B cell (primary cell): ENCODE measurements at regions not wholly inside any gene's neighbourhood (a gene's known extent, or its start where the extent isn't known, plus 50 kb on each side); places are given as distances from the start of the nearest gene placed in this dataset.
"Not testable (repeated sequence)": the region's sequence is repeated elsewhere in the genome, so short reads cannot be mapped to it uniquely, and the experiment has no call there.

Experiments
- ATAC-seq: fragments of 200-7000 bp; cut with Tn5 transposase; one replicate; pipeline ENCODE4 v1.10.0; 2021; ENCODE audit warnings: low read depth, mild to moderate bottlenecking, moderate number of reproducible peaks, moderate library complexity
- CTCF ChIA-PET: fragments of 350-600 bp; sonication (Branson Sonifier 250); formaldehyde crosslinking; loops from one replicate; lab custom pipeline; 2021; ENCODE audit warnings: antibody characterized with exemption, inconsistent platforms; lab: Charles Lee
- POLR2A ChIA-PET: fragments of 350-600 bp; sonication (Branson Sonifier 250); formaldehyde crosslinking; loops from one replicate; lab custom pipeline; 2021; ENCODE audit warnings: antibody characterized with exemption; lab: Charles Lee
- DNase-seq: peaks from one replicate; pipeline ENCODE4 v3.0.0; 2013
- H2AFZ ChIP-seq: 2 replicates; pipeline ENCODE4 v1.6.1; 2012; ENCODE audit warnings: mild to moderate bottlenecking, low read depth, low read length; ENCODE audit not compliant: insufficient read depth, poor library complexity, severe bottlenecking
- H3K27ac ChIP-seq, 2 donors: 1 replicate in 1 of 2; 2 replicates in 1 of 2; pipeline ENCODE4 v1.5.1; 2012 to 2013; ENCODE audit warnings: low read length in 2 of 2, mild to moderate bottlenecking in 2 of 2, moderate library complexity in 1 of 2
- H3K27me3 ChIP-seq, 4 experiments: fragments of 200-600 bp in 1 of 4; sonication (generic) in 1 of 4; replicated peaks in 1 of 4; 1 replicate in 2 of 4; 2 replicates in 2 of 4; pipeline versions ENCODE4 v1.6.1 to v1.7.0; 2013 to 2016; ENCODE audit warnings: low read length in 3 of 4, mild to moderate bottlenecking in 2 of 4, mixed read lengths in 1 of 4, moderate library complexity in 1 of 4; ENCODE audit not compliant: insufficient read depth in 4 of 4, control insufficient read depth in 3 of 4; ENCODE audit errors: control extremely low read depth in 1 of 4
- H3K36me3 ChIP-seq, 2 experiments: replicated peaks in 1 of 2; 1 replicate in 1 of 2; 2 replicates in 1 of 2; pipeline versions ENCODE4 v1.6.1 to v1.7.1; 2013; ENCODE audit warnings: low read length in 1 of 2; ENCODE audit not compliant: insufficient read depth in 2 of 2, control insufficient read depth in 1 of 2; ENCODE audit errors: control extremely low read depth in 1 of 2, extremely low read depth in 1 of 2
- H3K4me1 ChIP-seq, 2 donors: fragments of 200-600 bp in 1 of 2; sonication (generic) in 1 of 2; 1 replicate in 1 of 2; 2 replicates in 1 of 2; pipeline versions ENCODE4 v1.5.1 to v1.6.1; 2013 to 2017; ENCODE audit warnings: low read length in 2 of 2; ENCODE audit not compliant: control insufficient read depth in 2 of 2, insufficient read depth in 2 of 2
- H3K4me2 ChIP-seq: replicated peaks from 2 replicates; pipeline ENCODE3; 2012; ENCODE audit warnings: mild to moderate bottlenecking, low read depth, low read length; ENCODE audit not compliant: poor library complexity, severe bottlenecking
- H3K4me3 ChIP-seq, 5 experiments: fragments of 200-600 bp in 1 of 5; sonication (generic) in 1 of 5; 1 replicate in 3 of 5; 2 replicates in 2 of 5; pipeline versions ENCODE4 v1.5.1 to v1.7.0; 2011 to 2016; ENCODE audit warnings: low read length in 4 of 5, mild to moderate bottlenecking in 4 of 5, low read depth in 2 of 5, control low read depth in 1 of 5, moderate library complexity in 1 of 5; ENCODE audit not compliant: insufficient read depth in 1 of 5; ENCODE audit errors: control extremely low read depth in 1 of 5, extremely low read depth in 1 of 5
- H3K79me2 ChIP-seq: fragments of 200-600 bp; sonication (generic); one replicate; pipeline ENCODE4 v1.6.0; 2016; ENCODE audit warnings: low read length; ENCODE audit not compliant: control insufficient read depth, insufficient read depth
- H3K9ac ChIP-seq: fragments of 200-600 bp; sonication (generic); 2 replicates; pipeline ENCODE4 v1.6.1; 2017; ENCODE audit warnings: mild to moderate bottlenecking, low read length, moderate library complexity
- H3K9me3 ChIP-seq, 3 donors: one replicate each; pipeline versions ENCODE4 v1.6.1 to v1.7.1; 2013; ENCODE audit warnings: low read length in 2 of 3; ENCODE audit not compliant: control insufficient read depth in 2 of 3, insufficient read depth in 1 of 3; ENCODE audit errors: control extremely low read depth in 1 of 3
- H4K20me1 ChIP-seq: 2 replicates; pipeline ENCODE4 v1.6.0; 2012; ENCODE audit warnings: mild to moderate bottlenecking, low read length; ENCODE audit not compliant: insufficient read depth, control insufficient read depth, poor library complexity, severe bottlenecking
- H3K27ac Mint-ChIP-seq: one replicate; pipeline ENCODE4 v1.8.0; 2021; ENCODE audit warnings: mixed read lengths
- H3K27me3 Mint-ChIP-seq: one replicate; pipeline ENCODE4 v1.8.0; 2021; ENCODE audit warnings: mixed read lengths
- H3K4me1 Mint-ChIP-seq: one replicate; pipeline ENCODE4 v1.8.0; 2021; ENCODE audit warnings: mixed read lengths
- H3K4me3 Mint-ChIP-seq: one replicate; pipeline ENCODE4 v1.8.0; 2021; ENCODE audit warnings: mixed read lengths
- H3K9me3 Mint-ChIP-seq: one replicate; pipeline ENCODE4 v1.8.0; 2022; ENCODE audit warnings: mixed read lengths; ENCODE audit not compliant: insufficient read depth
- EZH2 ChIP-seq: IDR thresholded peaks from 2 replicates; pipeline ENCODE4 v1.6.1; 2012; ENCODE audit warnings: borderline replicate concordance, low read depth, mild to moderate bottlenecking, moderate library complexity, low read length; ENCODE audit not compliant: insufficient read depth, poor library complexity, severe bottlenecking
- WGBS: methylation state at CpG from one replicate; pipeline ENCODE4 v1.1.5; 2013; ENCODE audit warnings: missing lambda C conversion rate; ENCODE audit not compliant: insufficient coverage; 5-methylcytosine and 5-hydroxymethylcytosine counted together
- intact Hi-C: fragments of 100-400 bp; cut with micrococcal nuclease; formaldehyde crosslinking; loops from one replicate; pipeline ENCODE4 v1.10.0; 2022
- TF ChIP-seq, protein P1 (sequence below): fragments of 200-600 bp; IDR thresholded peaks from one replicate; pipeline ENCODE4 v1.8.0; 2022; ENCODE audit warnings: antibody characterized with exemption, mild to moderate bottlenecking

DNA sequence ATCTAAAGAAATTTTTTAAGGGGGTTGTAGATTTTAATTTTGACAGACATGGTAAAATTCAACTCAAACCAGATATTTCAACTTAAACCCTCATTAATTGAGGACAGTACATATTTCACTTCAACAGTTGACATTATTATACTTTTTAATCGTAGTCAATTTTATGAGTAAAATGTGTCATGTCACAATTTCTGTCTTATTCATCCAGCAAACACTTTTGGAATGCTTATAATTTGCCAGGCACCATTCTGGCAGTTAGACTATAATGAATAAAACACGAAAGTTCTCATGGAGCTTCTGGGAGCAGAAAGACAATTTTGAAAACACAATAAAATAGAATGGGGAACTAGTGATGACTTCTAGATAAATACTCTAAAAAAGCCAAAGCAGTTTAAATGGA lies 1094.8 kb downstream of the SUCLG1 start:
- DNase-seq (no peak), ATAC-seq (no peak)
- Histone ChIP-seq H2AFZ (no peak overlapping the region), H3K9ac (no peak overlapping the region), H4K20me1 (no peaks in the 10 kb centered on the region), H3K4me3 (no peak overlapping the region), H3K9me3 (no peaks in the 10 kb centered on the region), H3K79me2 (no peaks in the 10 kb centered on the region), H3K36me3 (no peaks in the 10 kb centered on the region), H3K4me1 (no peaks in the 10 kb centered on the region), H3K27ac (no peak overlapping the region), H3K27me3 (no peaks in the 10 kb centered on the region), H3K4me2 (no peak overlapping the region)
- no peak overlapping the region for H3K27ac Mint-ChIP-seq
- ChIA-PET POLR2A (no interaction called here), CTCF (no interaction called here)
- H3K4me3 Mint-ChIP-seq = no peak overlapping the region
- TF ChIP-seq, protein P1, sequence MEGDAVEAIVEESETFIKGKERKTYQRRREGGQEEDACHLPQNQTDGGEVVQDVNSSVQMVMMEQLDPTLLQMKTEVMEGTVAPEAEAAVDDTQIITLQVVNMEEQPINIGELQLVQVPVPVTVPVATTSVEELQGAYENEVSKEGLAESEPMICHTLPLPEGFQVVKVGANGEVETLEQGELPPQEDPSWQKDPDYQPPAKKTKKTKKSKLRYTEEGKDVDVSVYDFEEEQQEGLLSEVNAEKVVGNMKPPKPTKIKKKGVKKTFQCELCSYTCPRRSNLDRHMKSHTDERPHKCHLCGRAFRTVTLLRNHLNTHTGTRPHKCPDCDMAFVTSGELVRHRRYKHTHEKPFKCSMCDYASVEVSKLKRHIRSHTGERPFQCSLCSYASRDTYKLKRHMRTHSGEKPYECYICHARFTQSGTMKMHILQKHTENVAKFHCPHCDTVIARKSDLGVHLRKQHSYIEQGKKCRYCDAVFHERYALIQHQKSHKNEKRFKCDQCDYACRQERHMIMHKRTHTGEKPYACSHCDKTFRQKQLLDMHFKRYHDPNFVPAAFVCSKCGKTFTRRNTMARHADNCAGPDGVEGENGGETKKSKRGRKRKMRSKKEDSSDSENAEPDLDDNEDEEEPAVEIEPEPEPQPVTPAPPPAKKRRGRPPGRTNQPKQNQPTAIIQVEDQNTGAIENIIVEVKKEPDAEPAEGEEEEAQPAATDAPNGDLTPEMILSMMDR = no peak
- TF ChIP-seq EZH2 = no peak
- WGBS = no CpG with 5 or more reads among the region's 2 CpGs
- no peaks in the 10 kb centered on the region for H3K4me1 Mint-ChIP-seq
- H3K27me3 Mint-ChIP-seq = no peaks in the 10 kb centered on the region
- H3K9me3 Mint-ChIP-seq = peaks cover 5% of the 10 kb centered on the region
- intact Hi-C loops = no loop called here

DNA sequence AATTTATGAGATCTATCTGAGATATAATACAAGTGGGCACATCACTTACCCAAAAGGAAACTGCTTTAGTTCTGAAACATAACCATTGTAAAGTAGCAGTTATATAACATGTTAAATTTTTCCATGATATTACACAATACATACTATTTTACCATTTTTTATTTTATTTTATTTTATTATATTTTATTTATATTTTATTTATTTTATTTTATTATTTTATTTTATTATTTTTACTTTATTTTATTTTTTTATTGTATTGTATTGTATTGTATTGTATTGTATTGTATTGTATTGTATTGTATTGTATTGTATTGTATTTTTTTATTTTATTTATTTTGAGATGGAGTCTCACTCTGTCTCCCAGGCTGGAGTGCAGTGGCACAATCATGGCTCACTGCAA lies 1095.9 kb downstream of the SUCLG1 start:
- H3K4me1 ChIP-seq, CTCF ChIA-PET, H3K4me2 ChIP-seq, H3K79me2 ChIP-seq, H3K27me3 ChIP-seq, H3K4me3 Mint-ChIP-seq, H3K9me3 Mint-ChIP-seq, H3K4me3 ChIP-seq, POLR2A ChIA-PET, ATAC-seq, intact Hi-C loops, H2AFZ ChIP-seq, H3K36me3 ChIP-seq, DNase-seq, H3K27ac ChIP-seq, H3K9ac ChIP-seq, H3K9me3 ChIP-seq, H3K4me1 Mint-ChIP-seq, H3K27me3 Mint-ChIP-seq, H4K20me1 ChIP-seq, H3K27ac Mint-ChIP-seq: not testable (repeated sequence)
